GM12891 (cell line): ENCODE measurements at regions not wholly inside any gene's neighbourhood (a gene's known extent, or its start where the extent isn't known, plus 50 kb on each side); places are given as distances from the start of the nearest gene placed in this dataset.

Experiments used
- PAX5 ChIP-seq: IDR thresholded peaks from 2 replicates; pipeline ENCODE4 v1.6.1; 2011; ENCODE audit warnings: low read length, moderate library complexity, mild to moderate bottlenecking; ENCODE audit not compliant: insufficient read depth, severe bottlenecking
- POLR2A ChIP-seq: IDR thresholded peaks from 2 replicates; pipeline ENCODE4 v1.6.1; 2011; ENCODE audit warnings: low read depth, low read length, control low read depth
- POLR2AphosphoS5 ChIP-seq: IDR thresholded peaks from 2 replicates; pipeline ENCODE4 v1.6.1; 2011; ENCODE audit warnings: low read depth, low read length, control low read depth
- SPI1 ChIP-seq: IDR thresholded peaks from 2 replicates; pipeline ENCODE4 v1.6.1; 2011; ENCODE audit warnings: low read depth, low read length, control low read depth

DNA sequence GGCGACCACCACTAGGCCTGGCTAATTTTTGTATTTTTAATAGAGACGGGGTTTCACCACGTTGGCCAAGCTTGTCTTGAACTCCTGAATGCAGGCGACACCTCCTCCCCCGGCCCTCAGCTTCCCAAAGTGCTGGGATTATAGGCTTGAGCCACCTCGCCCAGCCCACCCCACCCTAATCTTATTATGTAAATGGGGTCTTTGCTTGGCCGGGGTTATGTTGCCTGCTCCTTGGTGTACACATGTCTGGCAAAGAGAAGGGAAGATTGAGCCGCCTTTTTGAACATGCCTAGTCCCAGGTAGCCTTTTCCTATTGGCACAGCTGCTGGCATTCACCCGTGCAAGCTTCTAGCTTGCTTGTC is 106.8 kb downstream of the KCTD15 start:
- TF ChIP-seq POLR2A = no peak
- no peak for TF ChIP-seq SPI1
- no peak for TF ChIP-seq POLR2AphosphoS5
- TF ChIP-seq PAX5 = no peak
